ENCODE measurements at regions not wholly inside any gene's neighbourhood (a gene's known extent, or its start where the extent isn't known, plus 50 kb on each side); places are given as distances from the start of the nearest gene placed in this dataset.

DNA sequence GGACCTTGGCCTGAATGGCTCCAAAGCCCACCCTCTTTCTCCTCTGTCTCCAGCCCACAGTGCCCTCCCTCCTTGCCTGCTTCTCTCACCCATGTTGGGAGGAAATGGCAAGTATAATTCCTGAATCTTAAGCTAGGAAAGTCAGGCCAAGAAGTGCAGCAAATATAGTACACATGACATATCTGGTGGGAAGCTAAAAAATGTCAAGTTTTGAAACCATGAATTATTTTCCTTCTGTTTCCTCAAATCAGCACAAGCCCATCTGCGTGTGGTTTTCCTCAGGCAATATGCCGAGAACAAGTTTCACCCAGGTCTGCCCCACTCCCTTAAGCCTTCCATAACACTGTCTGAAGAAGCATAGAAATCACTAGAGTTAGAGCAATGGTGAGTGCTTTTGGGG lies 502.8 kb upstream of the CDH11 start:
- TF ChIP-seq, protein P1, sequence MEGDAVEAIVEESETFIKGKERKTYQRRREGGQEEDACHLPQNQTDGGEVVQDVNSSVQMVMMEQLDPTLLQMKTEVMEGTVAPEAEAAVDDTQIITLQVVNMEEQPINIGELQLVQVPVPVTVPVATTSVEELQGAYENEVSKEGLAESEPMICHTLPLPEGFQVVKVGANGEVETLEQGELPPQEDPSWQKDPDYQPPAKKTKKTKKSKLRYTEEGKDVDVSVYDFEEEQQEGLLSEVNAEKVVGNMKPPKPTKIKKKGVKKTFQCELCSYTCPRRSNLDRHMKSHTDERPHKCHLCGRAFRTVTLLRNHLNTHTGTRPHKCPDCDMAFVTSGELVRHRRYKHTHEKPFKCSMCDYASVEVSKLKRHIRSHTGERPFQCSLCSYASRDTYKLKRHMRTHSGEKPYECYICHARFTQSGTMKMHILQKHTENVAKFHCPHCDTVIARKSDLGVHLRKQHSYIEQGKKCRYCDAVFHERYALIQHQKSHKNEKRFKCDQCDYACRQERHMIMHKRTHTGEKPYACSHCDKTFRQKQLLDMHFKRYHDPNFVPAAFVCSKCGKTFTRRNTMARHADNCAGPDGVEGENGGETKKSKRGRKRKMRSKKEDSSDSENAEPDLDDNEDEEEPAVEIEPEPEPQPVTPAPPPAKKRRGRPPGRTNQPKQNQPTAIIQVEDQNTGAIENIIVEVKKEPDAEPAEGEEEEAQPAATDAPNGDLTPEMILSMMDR (IDR thresholded peaks at IDR 0.05), result no peak
- no peak for TF ChIP-seq EP300 (IDR thresholded peaks at IDR 0.05)
